IMR-90 (cell line): ENCODE measurements at regions not wholly inside any gene's neighbourhood (a gene's known extent, or its start where the extent isn't known, plus 50 kb on each side); places are given as distances from the start of the nearest gene placed in this dataset.

Experiments used
- ATAC-seq: fragments of 200-7000 bp; cut with Tn5 transposase; 2 replicates; pipeline ENCODE4 v1.9.1; 2020; ENCODE audit warnings: low read depth, mild to moderate bottlenecking, moderate library complexity
- BruUV-seq: library from RNA; stranded (reverse); fragments of 400-500 nt; replicated peaks from 2 replicates; lab custom pipeline; 2021; lab: Mats Ljungman, UMichigan
- CTCF ChIA-PET: fragments of 300-600 bp; formaldehyde crosslinking; extraction: SDS; loops from one replicate; lab custom pipeline; 2021; ENCODE audit warnings: antibody characterized with exemption; lab: Yijun Ruan, JAX
- POLR2A ChIA-PET: fragments of 300-600 bp; sonication (Branson Sonifier 250); formaldehyde crosslinking; loops from one replicate; lab custom pipeline; 2022; ENCODE audit warnings: antibody characterized with exemption; ENCODE audit not compliant: unreplicated experiment; lab: Charles Lee
- DNase-seq: peaks from one replicate; pipeline ENCODE4 v3.0.0; 2013
- H2AFZ ChIP-seq: replicated peaks from 2 replicates; pipeline ENCODE3; 2013; ENCODE audit warnings: low read length, mild to moderate bottlenecking; ENCODE audit not compliant: poor library complexity
- H2AK5ac ChIP-seq: 2 replicates; pipeline ENCODE4 v1.6.1; 2013; ENCODE audit warnings: low read depth, low read length, inconsistent platforms
- H2AK9ac ChIP-seq: replicated peaks from 2 replicates; pipeline ENCODE3; 2013; ENCODE audit warnings: mild to moderate bottlenecking, low read depth, low read length, moderate library complexity; ENCODE audit not compliant: poor library complexity
- H2BK120ac ChIP-seq: 2 replicates; pipeline ENCODE4 v1.6.1; 2013; ENCODE audit warnings: low read depth, low read length, inconsistent platforms
- H2BK15ac ChIP-seq: 3 replicates; pipeline ENCODE4 v1.6.1; 2013; ENCODE audit warnings: low read depth, low read length, inconsistent platforms
- H2BK20ac ChIP-seq: 2 replicates; pipeline ENCODE4 v1.6.1; 2013; ENCODE audit warnings: low read depth, mild to moderate bottlenecking, inconsistent platforms, low read length, moderate library complexity
- H2BK5ac ChIP-seq: 2 replicates; pipeline ENCODE4 v1.6.1; 2013; ENCODE audit warnings: mild to moderate bottlenecking, low read depth, low read length, inconsistent platforms; ENCODE audit not compliant: poor library complexity, severe bottlenecking
- H3K14ac ChIP-seq: replicated peaks from 2 replicates; pipeline ENCODE4 v1.6.1; 2013; ENCODE audit warnings: low read depth, low read length, inconsistent platforms
- H3K18ac ChIP-seq: 2 replicates; pipeline ENCODE4 v1.6.1; 2013; ENCODE audit warnings: low read depth, low read length, control low read depth
- H3K23ac ChIP-seq: 2 replicates; pipeline ENCODE4 v1.6.1; 2013; ENCODE audit warnings: low read depth, low read length, inconsistent platforms
- H3K27ac ChIP-seq: 2 replicates; pipeline ENCODE4 v1.5.1; 2013; ENCODE audit warnings: mild to moderate bottlenecking, control low read depth, low read length; ENCODE audit not compliant: insufficient read depth
- H3K27me3 ChIP-seq: 2 replicates; pipeline ENCODE4 v1.6.1; 2013; ENCODE audit warnings: low read length; ENCODE audit not compliant: control insufficient read depth, insufficient read depth
- H3K36me3 ChIP-seq: 2 replicates; pipeline ENCODE4 v1.6.1; 2013; ENCODE audit warnings: low read length, mixed read lengths; ENCODE audit not compliant: control insufficient read depth, insufficient read depth
- H3K4ac ChIP-seq: 2 replicates; pipeline ENCODE4 v1.6.1; 2013; ENCODE audit warnings: low read depth, low read length, inconsistent platforms
- H3K4me1 ChIP-seq: 2 replicates; pipeline ENCODE4 v1.6.1; 2013; ENCODE audit warnings: low read length, mixed read lengths; ENCODE audit not compliant: control insufficient read depth, insufficient read depth
- H3K4me2 ChIP-seq: 2 replicates; pipeline ENCODE4 v1.6.1; 2013; ENCODE audit warnings: low read depth, mild to moderate bottlenecking, control low read depth, low read length, moderate library complexity
- H3K4me3 ChIP-seq: 2 replicates; pipeline ENCODE4 v1.5.1; 2013; ENCODE audit warnings: low read depth, mild to moderate bottlenecking, control low read depth, low read length, moderate library complexity; ENCODE audit not compliant: insufficient read depth
- H3K56ac ChIP-seq: 2 replicates; pipeline ENCODE4 v1.6.1; 2013; ENCODE audit warnings: low read length, inconsistent platforms; ENCODE audit not compliant: insufficient read depth; ENCODE audit errors: extremely low read depth
- H3K79me1 ChIP-seq, 2 experiments: 2 replicates each; pipeline ENCODE4 v1.6.1; 2013; ENCODE audit warnings: low read length in 2 of 2, inconsistent platforms in 1 of 2, low read depth in 1 of 2
- H3K9ac ChIP-seq: 2 replicates; pipeline ENCODE4 v1.6.1; 2013; ENCODE audit warnings: low read depth, low read length, control low read depth
- H3K9me1 ChIP-seq: 2 replicates; pipeline ENCODE4 v1.6.1; 2013; ENCODE audit warnings: low read length, inconsistent platforms; ENCODE audit not compliant: insufficient read depth
- H3K9me3 ChIP-seq: 2 replicates; pipeline ENCODE4 v1.6.1; 2013; ENCODE audit warnings: low read length; ENCODE audit not compliant: control insufficient read depth, insufficient read depth
- H4K20me1 ChIP-seq: 2 replicates; pipeline ENCODE4 v1.6.1; 2013; ENCODE audit warnings: low read length, inconsistent platforms; ENCODE audit not compliant: insufficient read depth
- H4K5ac ChIP-seq: 2 replicates; pipeline ENCODE4 v1.6.1; 2013; ENCODE audit warnings: mild to moderate bottlenecking, low read depth, low read length, control low read depth
- H4K8ac ChIP-seq, 2 experiments: 2 replicates each; pipeline ENCODE4 v1.6.1; 2013; ENCODE audit warnings: low read depth in 2 of 2, low read length in 2 of 2, control low read depth in 1 of 2, inconsistent platforms in 1 of 2
- H4K91ac ChIP-seq: 2 replicates; pipeline ENCODE4 v1.6.1; 2013; ENCODE audit warnings: low read depth, low read length, inconsistent platforms; ENCODE audit not compliant: insufficient read depth
- BHLHE40 ChIP-seq: fragments of 150-350 bp; IDR thresholded peaks from 2 replicates; pipeline ENCODE4 v1.6.1; 2016; ENCODE audit warnings: mild to moderate bottlenecking, low read depth, low read length
- CEBPB ChIP-seq: IDR thresholded peaks from 2 replicates; pipeline ENCODE4 v1.6.1; 2012; ENCODE audit warnings: low read depth, low read length, improper control_type of control experiment
- CHD1 ChIP-seq: IDR thresholded peaks from 2 replicates; pipeline ENCODE4 v1.6.1; 2012; ENCODE audit warnings: low read depth, low read length, improper control_type of control experiment
- FOS ChIP-seq: fragments of 150-350 bp; IDR thresholded peaks from 2 replicates; pipeline ENCODE4 v1.6.1; 2016; ENCODE audit warnings: low read depth, low read length
- MAFK ChIP-seq: IDR thresholded peaks from 2 replicates; pipeline ENCODE4 v1.6.1; 2012; ENCODE audit warnings: low read depth, low read length, improper control_type of control experiment
- MAZ ChIP-seq: IDR thresholded peaks from 2 replicates; pipeline ENCODE4 v1.6.1; 2012; ENCODE audit warnings: low read depth, mild to moderate bottlenecking, low read length, improper control_type of control experiment, moderate library complexity, borderline replicate concordance
- MXI1 ChIP-seq: IDR thresholded peaks from 2 replicates; pipeline ENCODE4 v1.6.1; 2012; ENCODE audit warnings: low read depth, mild to moderate bottlenecking, low read length, moderate library complexity, borderline replicate concordance
- NFE2L2 ChIP-seq: fragments of 150-350 bp; IDR thresholded peaks from 2 replicates; pipeline ENCODE4 v1.6.1; 2016; ENCODE audit warnings: low read depth, mild to moderate bottlenecking, low read length
- POLR2A ChIP-seq: IDR thresholded peaks from 2 replicates; pipeline ENCODE4 v1.6.1; 2012; ENCODE audit warnings: mild to moderate bottlenecking, low read depth, low read length
- RAD21 ChIP-seq: IDR thresholded peaks from 2 replicates; pipeline ENCODE4 v1.6.1; 2012; ENCODE audit warnings: low read length, improper control_type of control experiment
- RCOR1 ChIP-seq: IDR thresholded peaks from 2 replicates; pipeline ENCODE4 v1.6.1; 2012; ENCODE audit warnings: mild to moderate bottlenecking, low read length, improper control_type of control experiment; ENCODE audit not compliant: insufficient replicate concordance
- RFX5 ChIP-seq: IDR thresholded peaks from 2 replicates; pipeline ENCODE4 v1.8.0; 2012; ENCODE audit warnings: low read depth, mild to moderate bottlenecking, low read length, moderate library complexity
- SMC3 ChIP-seq: fragments of 150-350 bp; IDR thresholded peaks from 2 replicates; pipeline ENCODE4 v1.6.1; 2016; ENCODE audit warnings: low read depth, mild to moderate bottlenecking, antibody characterized with exemption, low read length, moderate library complexity
- dilution Hi-C: fragments of 300-500 bp; cut with HindIII; formaldehyde crosslinking; loops from one replicate; pipeline ENCODE4 v1.14.3; 2018; ENCODE audit warnings: low sequenced_read_pairs; ENCODE audit not compliant: unreplicated experiment
- in situ Hi-C: fragments of 300-500 bp; cut with MboI; formaldehyde crosslinking; loops from 3 replicates; pipeline ENCODE4 v1.14.3; 2019; ENCODE audit warnings: low sequenced_read_pairs, inconsistent platforms, mixed read lengths
- intact Hi-C: fragments of 100-400 bp; cut with micrococcal nuclease; formaldehyde crosslinking; loops from 2 replicates; pipeline ENCODE4 v1.10.0; 2022
- TF ChIP-seq, protein P1 (sequence below): fragments of 150-350 bp; IDR thresholded peaks from 2 replicates; pipeline ENCODE4 v1.6.1; 2016; ENCODE audit warnings: low read depth, mild to moderate bottlenecking, low read length, moderate library complexity, borderline replicate concordance
- TF ChIP-seq, protein P2 (sequence below): fragments of 150-350 bp; IDR thresholded peaks from 2 replicates; pipeline ENCODE4 v1.6.1; 2017; ENCODE audit warnings: mild to moderate bottlenecking, antibody characterized with exemption, low read length, low read depth
- TF ChIP-seq, protein P3 (sequence below): conservative IDR thresholded peaks from 2 replicates; pipeline ENCODE4 v1.5.1; 2012; ENCODE audit warnings: mild to moderate bottlenecking, low read depth, low read length, improper control_type of control experiment

DNA sequence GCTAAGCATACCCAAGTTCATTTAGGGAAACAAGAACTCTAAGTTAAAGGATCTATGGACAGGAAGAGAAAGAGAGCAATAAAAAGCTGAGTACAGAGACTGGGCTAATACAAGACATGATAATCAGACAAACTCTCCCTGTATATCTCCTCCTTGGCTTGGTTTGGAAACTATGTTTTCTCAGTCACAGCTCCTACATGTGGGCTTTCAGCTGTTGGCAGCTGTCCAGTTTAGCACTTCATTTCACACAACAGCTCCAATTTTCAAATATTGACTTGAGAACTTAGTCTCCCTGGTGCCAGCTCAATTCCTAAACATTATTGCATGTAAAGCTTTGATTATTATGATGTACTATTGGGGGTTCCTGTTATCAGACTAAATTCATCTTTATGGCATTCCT is 222.8 kb upstream of the OBI1 start:
- BruUV-seq = no TSS peak
- no peak overlapping the region for H3K18ac ChIP-seq
- H2BK5ac ChIP-seq = no peak overlapping the region
- no peak overlapping the region for H2BK20ac ChIP-seq
- H3K36me3 ChIP-seq = no peaks in the 10 kb centered on the region
- H3K14ac ChIP-seq = no peak overlapping the region
- ChIA-PET POLR2A (no interaction called here), CTCF (no interaction called here)
- no peak for DNase-seq
- no peaks in the 10 kb centered on the region for H3K4me1 ChIP-seq
- no peak overlapping the region for H3K4me3 ChIP-seq
- H3K79me1 ChIP-seq = no peaks in the 10 kb centered on the region
- no peak overlapping the region for H3K4me2 ChIP-seq
- H3K23ac ChIP-seq = no peak overlapping the region
- no peak overlapping the region for H2BK120ac ChIP-seq
- no peak overlapping the region for H3K4ac ChIP-seq
- no peak overlapping the region for H2AK9ac ChIP-seq
- TF ChIP-seq CHD1 = no peak
- TF ChIP-seq MAFK = no peak
- TF ChIP-seq, protein P1, sequence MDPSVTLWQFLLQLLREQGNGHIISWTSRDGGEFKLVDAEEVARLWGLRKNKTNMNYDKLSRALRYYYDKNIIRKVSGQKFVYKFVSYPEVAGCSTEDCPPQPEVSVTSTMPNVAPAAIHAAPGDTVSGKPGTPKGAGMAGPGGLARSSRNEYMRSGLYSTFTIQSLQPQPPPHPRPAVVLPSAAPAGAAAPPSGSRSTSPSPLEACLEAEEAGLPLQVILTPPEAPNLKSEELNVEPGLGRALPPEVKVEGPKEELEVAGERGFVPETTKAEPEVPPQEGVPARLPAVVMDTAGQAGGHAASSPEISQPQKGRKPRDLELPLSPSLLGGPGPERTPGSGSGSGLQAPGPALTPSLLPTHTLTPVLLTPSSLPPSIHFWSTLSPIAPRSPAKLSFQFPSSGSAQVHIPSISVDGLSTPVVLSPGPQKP = no peak
- no peak for TF ChIP-seq CEBPB
- no peak for TF ChIP-seq MAZ
- no peak for TF ChIP-seq NFE2L2
- TF ChIP-seq, protein P2, sequence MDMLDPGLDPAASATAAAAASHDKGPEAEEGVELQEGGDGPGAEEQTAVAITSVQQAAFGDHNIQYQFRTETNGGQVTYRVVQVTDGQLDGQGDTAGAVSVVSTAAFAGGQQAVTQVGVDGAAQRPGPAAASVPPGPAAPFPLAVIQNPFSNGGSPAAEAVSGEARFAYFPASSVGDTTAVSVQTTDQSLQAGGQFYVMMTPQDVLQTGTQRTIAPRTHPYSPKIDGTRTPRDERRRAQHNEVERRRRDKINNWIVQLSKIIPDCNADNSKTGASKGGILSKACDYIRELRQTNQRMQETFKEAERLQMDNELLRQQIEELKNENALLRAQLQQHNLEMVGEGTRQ = no peak
- no peak for TF ChIP-seq SMC3
- TF ChIP-seq, protein P3, sequence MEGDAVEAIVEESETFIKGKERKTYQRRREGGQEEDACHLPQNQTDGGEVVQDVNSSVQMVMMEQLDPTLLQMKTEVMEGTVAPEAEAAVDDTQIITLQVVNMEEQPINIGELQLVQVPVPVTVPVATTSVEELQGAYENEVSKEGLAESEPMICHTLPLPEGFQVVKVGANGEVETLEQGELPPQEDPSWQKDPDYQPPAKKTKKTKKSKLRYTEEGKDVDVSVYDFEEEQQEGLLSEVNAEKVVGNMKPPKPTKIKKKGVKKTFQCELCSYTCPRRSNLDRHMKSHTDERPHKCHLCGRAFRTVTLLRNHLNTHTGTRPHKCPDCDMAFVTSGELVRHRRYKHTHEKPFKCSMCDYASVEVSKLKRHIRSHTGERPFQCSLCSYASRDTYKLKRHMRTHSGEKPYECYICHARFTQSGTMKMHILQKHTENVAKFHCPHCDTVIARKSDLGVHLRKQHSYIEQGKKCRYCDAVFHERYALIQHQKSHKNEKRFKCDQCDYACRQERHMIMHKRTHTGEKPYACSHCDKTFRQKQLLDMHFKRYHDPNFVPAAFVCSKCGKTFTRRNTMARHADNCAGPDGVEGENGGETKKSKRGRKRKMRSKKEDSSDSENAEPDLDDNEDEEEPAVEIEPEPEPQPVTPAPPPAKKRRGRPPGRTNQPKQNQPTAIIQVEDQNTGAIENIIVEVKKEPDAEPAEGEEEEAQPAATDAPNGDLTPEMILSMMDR = no peak
- TF ChIP-seq BHLHE40 = no peak
- TF ChIP-seq POLR2A = no peak
- no peak for TF ChIP-seq MXI1
- TF ChIP-seq RAD21 = no peak
- no peak for TF ChIP-seq RCOR1
- TF ChIP-seq RFX5 = no peak
- TF ChIP-seq FOS = no peak
- H3K56ac ChIP-seq = no peak overlapping the region
- intact Hi-C loops (no loop called here), dilution Hi-C loops (no loop called here), in situ Hi-C loops (no loop called here)
- no peak overlapping the region for H4K8ac ChIP-seq
- H2AK5ac ChIP-seq = no peak overlapping the region
- H3K27me3 ChIP-seq = no peaks in the 10 kb centered on the region
- no peaks in the 10 kb centered on the region for H4K20me1 ChIP-seq
- no peak overlapping the region for H3K9ac ChIP-seq
- no peak overlapping the region for H2AFZ ChIP-seq
- no peak for ATAC-seq
- no peak overlapping the region for H4K91ac ChIP-seq
- peaks cover 3% of the 10 kb centered on the region; the same call in 1 of the 2 replicates for H3K9me3 ChIP-seq
- no peak overlapping the region for H2BK15ac ChIP-seq
- H4K5ac ChIP-seq = no peak overlapping the region
- no peaks in the 10 kb centered on the region for H3K9me1 ChIP-seq
- H3K27ac ChIP-seq = no peak overlapping the region
